NT2/D1 (cell line): ENCODE measurements at regions not wholly inside any gene's neighbourhood (a gene's known extent, or its start where the extent isn't known, plus 50 kb on each side); places are given as distances from the start of the nearest gene placed in this dataset.

ENCODE experiments used
- YY1 ChIP-seq: IDR thresholded peaks from 2 replicates; pipeline ENCODE4 v1.6.1; 2011; ENCODE audit not compliant: insufficient read length, insufficient read depth
- ZNF274 ChIP-seq: IDR thresholded peaks from 2 replicates; pipeline ENCODE4 v1.6.1; 2011; ENCODE audit warnings: mild to moderate bottlenecking, low read depth, low read length

GRCh38 chr7:79770063-79770462 lies 316.6 kb upstream of the MAGI2 start:
- TF ChIP-seq ZNF274 (no peak), YY1 (no peak)
